ENCODE measurements at regions not wholly inside any gene's neighbourhood (a gene's known extent, or its start where the extent isn't known, plus 50 kb on each side); places are given as distances from the start of the nearest gene placed in this dataset.

GRCh38 chrX:74180716-74181115 is 123.3 kb upstream of the ZCCHC13 start:
- TF ChIP-seq CTCF (IDR thresholded peaks at IDR 0.05) (no peak), POLR2A (IDR thresholded peaks at IDR 0.05) (no peak)
